NCI-H1092 treated with DMSO at 0.1 percent for 48 hours (cell line): ENCODE measurements at regions not wholly inside any gene's neighbourhood (a gene's known extent, or its start where the extent isn't known, plus 50 kb on each side); places are given as distances from the start of the nearest gene placed in this dataset.

Source experiments
- DNase-seq: peaks from one replicate; lab custom pipeline; 2025; lab: John Stamatoyannopoulos, UW

DNA sequence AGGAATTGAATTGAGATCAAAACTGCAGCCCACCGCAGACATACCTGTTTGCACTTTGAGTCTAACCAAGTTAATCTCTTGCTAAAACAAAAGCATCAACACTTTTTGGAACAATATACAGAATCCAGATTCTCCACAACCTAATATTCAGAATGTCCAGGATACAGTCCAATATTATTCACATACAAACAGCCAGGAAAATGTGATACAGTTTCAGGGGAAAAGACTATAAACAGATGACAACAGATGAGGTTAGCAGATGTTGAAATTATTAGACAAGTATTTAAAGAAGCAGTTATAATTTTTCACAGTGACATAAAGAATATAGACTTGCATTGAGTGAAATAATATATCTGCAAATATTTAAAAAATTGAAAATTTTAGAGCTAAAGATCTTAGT is 678.1 kb upstream of the CXADR start:
- DNase-seq: no peak

DNA sequence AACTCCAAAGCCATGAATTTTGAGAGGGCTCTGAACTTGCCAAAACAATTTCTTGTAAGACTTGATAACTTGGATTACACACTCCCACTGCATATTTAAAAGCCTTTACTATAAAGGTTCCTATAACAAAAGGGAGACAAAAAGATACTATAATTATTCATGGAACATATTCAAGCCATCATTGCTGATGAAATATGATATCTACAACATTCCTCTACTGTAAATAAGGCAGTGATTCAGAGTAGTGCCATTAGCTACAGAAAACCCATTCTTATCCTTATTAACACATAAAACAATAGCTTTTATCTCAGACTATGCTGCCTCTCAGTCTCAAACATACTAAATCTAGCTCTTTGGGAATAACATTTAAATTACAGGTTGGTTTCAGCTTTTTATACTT is 675.5 kb upstream of the CXADR start:
- DNase-seq: no peak

DNA sequence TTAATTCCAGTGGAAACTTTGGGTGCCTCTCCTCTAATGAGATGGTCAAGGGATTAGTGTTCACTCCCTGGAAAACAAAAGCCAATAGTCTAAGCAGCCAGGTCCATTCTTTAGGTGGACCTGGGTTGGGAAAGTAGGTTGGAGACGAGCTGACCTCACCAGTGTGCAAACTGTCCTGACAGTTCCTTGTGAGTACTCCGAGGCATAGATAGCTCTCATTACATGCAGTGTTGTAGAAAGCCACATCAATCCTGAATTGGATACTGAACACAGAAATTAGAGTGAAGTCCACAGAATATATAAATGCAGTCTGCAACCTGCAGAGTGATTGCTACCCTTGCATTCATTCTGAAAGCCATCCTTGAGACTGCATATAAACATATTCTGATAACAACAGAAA is 675.1 kb upstream of the CXADR start:
- no peak for DNase-seq

DNA sequence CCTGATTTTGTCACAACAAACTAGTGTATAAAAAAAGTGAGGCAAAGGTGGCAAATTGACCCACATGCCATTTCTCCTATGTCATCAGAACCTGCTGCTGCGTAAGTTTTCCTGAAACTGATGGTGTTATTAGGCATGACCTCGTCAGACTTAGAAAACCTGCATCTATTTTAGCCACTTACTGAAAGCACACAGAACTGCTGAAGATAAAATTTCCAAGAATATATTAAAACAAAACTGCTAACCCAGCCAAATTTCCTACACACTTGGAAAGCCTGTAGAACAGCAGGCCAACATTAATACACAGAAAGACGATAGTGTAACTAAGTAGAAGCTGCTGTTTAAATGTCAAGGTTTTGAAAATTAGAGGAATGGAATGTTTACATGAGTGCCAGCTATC is 674.5 kb upstream of the CXADR start:
- no peak for DNase-seq

DNA sequence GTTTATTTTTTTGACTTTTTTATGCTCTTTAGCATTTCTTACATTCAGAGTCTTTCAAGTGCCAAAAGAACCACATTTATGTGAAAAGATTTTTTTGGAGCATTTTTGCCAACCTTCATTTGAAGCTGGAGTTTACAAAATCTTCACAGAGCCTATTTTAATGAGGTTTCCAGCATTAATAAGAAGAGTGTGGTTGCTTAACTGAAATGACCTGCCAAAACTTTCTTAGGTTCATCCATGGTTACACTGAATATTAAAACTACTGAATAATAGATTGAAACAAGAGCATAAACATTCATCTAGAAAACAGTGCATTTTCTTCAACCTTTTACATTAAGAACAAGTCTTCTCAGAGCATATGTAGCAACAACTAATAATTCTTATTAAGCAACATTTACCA is 672.3 kb upstream of the CXADR start:
- no peak for DNase-seq

DNA sequence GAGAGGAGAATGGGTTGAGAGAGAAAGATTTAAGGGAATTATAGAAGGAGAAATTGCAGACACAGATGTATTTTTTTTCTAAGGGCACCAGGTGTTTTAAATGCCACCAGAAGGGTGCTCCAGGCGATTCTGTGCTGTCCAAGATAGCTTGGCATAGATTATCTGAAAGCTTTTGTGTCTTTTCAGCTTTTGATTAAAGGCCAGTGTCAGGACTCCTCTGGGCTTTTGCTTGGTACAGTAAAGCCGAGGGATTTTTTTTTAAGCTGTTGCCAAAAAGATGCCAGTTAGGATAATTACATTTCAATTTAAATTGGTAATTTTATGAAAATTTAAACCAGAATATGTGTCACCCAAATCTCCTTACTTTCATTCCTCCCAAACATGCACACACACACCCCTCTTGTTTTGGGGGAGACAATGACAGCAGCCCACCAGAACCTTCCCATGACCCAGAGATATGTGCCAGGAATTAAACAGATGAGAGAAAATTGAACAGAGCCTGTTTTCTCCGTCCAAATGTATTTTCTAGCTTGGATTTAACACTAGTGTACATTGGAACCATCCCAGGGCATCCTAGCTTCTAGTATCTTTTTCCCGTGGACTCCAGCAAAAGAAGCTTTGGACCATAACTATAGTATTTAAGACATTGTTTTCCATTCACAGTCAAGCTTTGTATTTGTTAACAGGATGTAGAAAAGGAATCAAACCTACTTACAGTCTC is 670.7 kb upstream of the CXADR start:
- peak; percentile 75 for DNase-seq

DNA sequence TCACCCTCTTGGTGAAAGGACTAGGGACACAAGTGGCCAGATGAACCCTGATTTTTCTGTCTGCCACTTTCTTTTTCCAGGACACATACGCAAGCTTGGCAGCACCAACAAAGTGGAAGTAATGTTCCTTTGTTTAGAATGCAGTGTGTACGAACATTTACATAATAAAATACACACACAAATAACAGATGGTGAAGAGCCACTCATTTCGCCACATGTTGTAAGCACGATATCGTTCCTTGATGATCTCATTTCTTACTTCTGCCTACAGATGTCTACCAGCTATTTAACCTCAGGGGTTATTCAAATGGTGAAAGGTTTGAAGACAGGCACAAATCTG is 670.2 kb upstream of the CXADR start:
- DNase-seq: peak; percentile 75

DNA sequence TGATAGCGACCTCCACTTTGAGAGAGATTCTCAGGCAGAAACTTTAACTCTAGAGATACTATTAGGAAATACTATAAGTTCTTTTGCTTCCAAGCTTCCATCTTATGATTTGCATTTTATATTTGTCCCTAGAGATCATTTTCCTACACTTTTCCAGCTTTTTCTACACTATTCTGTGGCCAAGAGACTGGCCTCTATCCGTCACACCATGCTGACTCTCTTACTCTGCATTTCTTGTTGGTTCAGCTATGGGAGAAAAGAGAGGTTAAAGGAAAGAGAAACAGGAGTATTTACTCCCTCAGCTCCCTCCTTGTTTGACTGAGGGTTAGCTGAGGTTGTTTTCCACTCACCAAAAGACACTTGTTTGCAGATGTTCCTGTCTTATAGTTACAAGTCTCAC is 665.6 kb upstream of the CXADR start:
- no peak for DNase-seq

DNA sequence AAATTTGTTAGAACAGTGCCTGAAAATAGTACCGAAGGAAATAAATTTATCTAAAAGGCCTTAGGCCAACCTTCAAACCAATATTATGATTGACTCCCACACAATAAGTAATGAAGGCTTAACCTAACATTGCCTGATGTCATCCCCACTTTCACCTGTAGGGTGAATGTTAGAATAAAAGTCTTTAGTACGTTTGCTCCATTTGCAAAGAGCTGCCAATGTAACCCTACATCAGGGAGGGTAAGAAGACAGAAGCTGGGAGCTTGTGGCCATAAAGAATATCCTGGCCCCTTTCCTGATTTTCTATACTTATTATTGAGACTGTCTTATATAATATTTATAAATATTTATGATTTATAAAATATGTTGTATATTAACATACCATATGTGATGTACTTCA is 661.8 kb upstream of the CXADR start:
- no peak for DNase-seq

DNA sequence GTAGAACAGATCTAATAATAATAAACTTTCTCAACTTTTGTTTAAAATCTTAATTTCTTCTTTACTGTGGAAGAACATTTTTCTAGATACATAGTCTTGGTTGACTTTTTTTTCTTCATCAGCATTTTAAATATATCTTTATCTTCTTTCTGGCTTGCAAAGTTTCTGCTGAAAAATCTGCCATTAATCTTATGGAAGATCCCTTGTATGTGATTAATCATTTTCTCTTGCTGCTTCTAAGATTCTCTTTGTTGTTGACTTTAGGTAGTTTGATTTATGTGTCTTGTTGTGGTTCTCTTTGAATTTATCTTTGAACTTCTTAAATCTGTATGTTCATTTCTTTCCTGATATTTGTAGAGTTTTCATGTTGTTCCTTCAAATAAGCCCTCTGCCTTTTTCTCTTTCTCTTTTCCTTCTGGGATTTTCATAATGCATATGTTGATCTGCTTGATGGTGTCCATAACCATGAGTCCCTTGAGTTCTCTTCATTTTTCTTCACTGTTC is 657.6 kb upstream of the CXADR start:
- no peak for DNase-seq

DNA sequence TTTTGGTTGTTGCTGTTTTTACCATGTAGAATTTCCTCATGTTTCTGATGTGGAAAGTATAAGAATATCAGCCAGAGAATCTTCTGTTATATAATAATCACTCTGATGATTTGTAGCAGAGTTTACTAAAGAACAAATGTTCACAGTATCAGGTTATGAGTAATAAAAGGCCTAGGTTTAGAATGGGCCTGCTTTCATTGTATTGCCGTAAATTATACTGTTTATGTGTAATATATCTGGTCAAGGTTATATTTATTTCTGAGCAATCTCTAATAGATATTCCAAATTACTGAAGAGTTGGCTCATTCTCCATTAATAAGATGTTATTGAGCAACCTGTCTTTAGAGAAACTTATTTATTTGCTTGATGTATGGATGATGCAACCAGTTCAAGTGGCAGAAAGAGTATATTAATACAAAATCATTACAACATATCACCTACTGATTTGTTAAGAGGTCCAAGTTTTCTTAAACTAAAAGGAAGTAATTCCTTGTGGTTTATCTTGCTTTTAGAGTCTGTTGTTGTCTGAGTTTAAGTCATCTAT is 649.4 kb upstream of the CXADR start:
- DNase-seq: peak; percentile 56

DNA sequence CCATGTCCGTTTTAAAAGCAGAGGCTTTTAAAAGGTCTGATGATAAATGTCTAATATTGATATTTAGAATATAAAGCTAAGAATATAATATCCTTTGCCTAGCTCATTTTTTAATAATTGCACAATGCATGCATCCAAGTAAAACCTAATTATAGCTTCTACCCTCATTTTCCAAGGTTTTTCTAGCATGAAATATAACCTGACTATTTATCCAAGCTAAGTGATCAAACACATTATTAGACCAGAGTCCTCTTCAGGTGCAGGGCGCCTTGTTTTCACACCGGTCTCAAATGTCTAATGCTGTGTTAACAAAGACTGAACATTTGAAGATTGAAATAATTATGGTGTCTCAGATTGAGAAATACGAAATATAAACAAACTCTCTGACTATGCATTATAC is 648.9 kb upstream of the CXADR start:
- DNase-seq: peak; percentile 83

DNA sequence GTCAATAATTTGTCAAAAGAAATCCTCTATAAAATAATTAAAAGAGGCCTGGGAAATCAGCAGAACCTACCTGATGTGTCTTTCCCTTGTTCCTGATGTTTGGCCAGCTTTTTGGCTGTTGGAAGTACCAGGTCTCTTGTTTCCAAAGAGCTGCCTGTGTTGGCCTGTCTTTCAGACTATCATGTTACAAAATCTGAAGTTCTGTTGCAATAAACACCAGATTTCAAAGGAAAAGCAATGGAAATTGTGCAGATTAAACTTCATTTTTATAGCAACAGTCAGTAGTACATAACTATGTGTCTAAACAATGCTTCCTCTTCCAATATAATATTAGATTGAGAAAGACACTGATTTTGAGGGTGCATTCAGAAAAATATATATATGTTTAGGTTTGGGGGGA is 647.2 kb upstream of the CXADR start:
- DNase-seq: no peak

DNA sequence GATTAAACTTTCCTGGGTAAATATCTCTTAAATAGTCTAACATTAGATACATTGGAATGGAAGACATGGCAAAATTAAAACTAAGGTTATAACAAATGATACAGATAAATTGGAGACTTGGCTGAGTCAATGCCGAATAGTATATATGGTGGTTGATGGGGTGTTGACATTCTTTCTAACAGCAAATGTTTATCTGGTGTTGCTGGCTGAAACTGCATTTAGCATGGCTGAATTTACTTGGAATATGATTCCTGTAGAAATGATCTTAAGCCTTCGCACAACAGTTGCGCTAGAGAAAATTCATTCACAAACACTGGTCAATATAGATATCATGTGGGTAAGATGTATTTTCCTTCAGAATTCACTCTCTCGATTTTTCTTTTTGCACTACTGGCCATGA is 646.0 kb upstream of the CXADR start:
- DNase-seq: no peak

DNA sequence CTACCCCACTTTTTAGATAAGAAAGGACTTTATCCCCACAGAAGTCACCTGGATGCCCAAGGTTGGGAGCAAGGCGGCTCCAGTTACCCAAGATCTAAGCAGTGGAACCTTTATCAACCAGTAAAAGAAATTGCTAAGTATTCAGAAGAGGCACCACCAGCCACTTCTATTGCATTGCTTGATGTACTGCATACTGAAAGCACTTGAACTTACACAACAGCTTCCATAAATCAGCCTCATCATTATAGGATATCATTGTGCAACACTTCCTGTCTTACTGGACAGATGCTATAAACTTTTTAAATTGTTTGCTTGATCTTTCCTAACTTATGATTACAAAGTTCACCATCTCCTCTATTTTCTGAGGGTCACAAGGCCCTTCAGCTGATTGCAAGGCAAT is 642.7 kb upstream of the CXADR start:
- DNase-seq: no peak

DNA sequence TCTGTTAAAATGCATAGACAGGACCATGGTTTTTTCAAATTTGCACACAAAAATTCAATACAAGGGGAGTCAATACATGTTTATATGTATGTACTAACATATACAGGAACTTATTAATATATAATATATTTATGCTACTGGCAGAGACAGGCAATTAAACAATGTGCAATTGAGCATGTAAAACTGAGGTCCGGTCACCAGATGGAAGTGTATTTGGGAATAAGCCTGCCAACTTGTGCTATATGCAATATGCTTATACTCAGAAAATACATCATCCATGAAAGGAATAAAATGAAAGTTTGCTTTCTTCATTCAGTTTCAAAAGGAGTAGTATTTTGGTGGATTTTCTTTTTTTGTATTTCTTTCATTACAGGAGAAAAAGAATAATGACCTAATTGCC is 640.2 kb upstream of the CXADR start:
- DNase-seq: no peak

DNA sequence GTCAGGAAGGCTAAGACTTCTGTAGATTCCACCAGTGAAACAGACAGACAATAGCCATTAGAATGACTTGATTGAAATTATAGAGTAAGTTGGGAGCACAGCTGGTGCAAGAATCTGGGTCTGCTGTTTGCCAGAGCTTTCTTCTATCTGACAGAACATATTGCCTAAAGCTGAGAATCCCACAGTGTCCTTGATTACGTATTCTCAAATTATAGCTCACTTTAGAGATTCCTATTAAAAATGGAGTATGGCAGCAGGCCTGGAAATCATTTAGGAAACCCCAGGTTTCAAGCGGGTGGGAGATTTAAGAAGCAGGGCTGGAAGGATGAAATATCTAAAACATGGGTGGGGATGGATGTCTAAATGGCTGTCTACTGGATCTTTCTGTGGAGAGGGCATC is 639.7 kb upstream of the CXADR start:
- no peak for DNase-seq

DNA sequence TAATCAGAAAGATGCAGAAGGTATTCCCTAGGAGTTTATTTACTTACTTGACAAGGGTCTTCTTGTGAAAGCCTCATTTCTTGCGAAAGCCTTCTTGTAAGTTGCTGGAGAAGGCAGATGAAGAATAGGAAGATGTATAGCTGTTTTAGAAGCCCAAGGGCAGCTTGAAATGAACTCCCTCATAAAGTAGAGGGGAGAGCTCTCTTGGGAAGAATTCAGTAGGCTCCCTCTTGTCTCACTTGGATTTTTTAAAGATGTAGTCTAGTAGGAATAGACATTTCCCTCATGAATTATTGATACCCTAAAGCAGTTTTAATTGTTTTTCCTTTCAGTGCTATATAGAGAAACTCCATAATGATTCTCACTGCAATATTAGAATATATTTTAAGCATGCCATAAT is 639.2 kb upstream of the CXADR start:
- no peak for DNase-seq

DNA sequence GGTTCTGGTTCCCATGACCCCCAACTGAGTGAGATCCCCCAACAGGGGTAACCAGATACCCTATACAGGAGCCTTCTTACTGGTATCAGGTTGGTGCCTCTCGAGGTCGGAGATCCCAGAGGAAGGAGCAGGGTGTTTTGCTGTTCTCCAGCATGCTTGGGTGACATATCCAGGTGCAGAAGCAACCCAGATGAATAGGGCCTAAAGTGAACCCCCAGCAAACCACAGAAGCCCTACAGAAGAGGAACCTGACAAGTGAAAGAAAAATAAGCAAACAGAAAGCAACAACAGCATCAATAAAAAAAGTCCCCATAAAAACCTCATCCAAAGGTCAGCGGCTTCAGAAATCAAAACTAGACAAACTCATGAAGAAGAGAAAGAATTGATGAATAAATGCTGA is 633.4 kb upstream of the CXADR start:
- DNase-seq: no peak

DNA sequence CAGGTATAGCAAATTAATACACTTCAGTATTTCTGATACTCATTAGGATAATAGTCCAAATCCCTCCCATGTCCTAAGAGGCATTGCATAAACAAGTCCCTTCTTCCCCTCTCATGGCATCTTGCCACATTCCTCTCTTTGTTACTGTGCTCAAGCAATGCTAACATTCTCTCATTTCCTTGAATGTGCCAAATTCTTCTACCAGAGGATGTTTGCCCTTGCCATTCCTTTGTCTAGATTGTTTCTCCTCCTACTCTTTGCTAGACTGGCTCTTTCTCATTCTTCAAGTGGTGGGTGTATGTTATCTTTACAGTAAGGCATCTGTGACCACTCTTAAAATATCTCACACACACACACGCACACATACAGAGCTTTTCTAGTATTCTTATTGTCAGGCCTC is 621.0 kb upstream of the CXADR start:
- DNase-seq: no peak

DNA sequence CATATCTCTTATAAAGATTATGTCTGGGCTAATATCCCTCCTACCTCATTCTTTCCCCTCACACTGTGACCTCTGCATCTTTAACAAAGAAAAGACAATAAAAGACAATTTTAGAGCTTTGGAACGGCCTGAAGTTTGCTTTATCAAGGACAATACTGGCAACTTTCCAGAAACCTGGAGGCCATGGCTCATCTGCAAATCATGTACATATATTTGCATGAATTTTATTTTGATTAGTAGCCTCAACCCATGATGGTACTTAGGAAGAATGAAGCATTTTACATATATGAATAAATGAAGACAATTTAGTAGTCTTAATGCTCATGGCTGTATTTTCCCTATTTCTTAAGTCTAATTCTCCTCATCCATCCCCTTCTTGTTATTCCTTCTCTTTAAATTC is 612.2 kb upstream of the CXADR start:
- DNase-seq: no peak

DNA sequence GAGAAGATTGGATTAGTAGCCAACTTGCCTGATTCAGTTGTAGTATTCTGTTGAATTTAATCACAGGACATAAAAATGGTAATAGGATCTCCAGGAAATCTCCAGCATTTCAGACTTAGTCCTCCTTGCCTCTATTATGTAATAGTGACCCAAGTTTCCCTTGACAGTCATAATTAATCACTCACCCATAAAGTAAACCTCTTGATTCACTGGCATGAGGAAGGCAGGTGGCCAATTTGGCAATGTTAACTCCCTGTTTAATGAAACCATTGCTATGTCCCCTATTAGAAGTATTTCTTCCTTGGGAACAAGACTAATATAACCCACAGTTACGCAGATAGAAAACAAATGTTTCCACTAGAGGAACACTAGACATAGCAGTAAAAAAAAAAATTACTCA is 604.8 kb upstream of the CXADR start:
- no peak for DNase-seq

DNA sequence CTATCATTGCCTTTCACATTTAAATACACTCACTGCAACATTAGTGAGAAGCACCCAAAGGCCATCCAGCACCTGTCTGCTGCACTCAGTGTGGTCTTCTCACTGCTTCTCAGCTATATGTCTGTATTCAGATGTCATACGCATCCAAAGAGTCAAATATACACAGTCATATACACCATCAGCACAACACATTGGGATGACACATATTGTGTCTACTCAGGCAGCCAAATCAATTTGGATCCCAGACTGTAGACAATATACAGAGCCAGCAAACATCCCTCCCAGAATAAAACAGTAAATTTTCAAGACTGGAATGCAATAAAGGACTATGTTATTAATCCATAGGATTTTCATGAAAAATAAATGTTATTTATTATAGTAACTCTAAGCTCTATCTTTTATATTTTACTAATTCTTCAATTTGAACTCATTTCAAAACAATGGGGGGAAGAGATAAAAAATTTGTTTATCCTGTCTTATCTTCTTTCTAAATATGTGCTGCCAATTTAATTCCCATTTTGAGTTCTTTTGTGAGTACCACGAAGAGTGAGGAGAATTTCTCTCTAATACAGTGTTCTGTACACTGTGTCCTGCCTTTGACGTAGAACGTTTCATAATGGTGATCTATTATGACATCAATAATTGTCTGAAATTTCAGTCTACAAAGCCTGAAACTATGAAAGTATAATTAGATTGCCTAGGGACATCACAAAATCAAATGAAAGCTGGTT is 602.2 kb upstream of the CXADR start:
- no peak for DNase-seq

DNA sequence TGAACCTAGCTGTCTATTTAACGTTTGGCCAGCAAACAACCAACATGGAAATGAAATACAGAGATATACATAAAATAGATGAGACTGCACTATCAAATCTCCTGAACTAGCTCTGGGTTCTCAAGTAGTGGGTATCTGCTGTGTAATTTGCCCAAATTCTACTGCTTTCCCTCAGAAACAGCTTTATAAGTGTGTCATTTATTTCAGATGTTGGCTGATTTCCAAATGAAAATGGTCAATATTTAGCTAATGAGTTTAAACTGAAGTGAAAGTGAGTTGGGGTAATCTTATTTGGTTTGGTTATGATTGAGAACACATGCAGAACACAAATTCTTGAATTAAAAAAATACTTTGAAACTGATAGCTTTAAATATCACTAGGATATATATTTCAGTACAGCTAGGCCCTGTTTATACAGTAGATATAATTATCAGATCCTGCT is 601.7 kb upstream of the CXADR start:
- DNase-seq: no peak
